ENCODE measurements at regions not wholly inside any gene's neighbourhood (a gene's known extent, or its start where the extent isn't known, plus 50 kb on each side); places are given as distances from the start of the nearest gene placed in this dataset.

GRCh38 chr20:24866008-24866407, 83.1 kb upstream of the CST7 start:
- no peaks in the 10 kb centered on the region for H3K36me3 ChIP-seq
- H3K9me3 ChIP-seq, result no peaks in the 10 kb centered on the region
- no peaks in the 10 kb centered on the region for H3K4me1 ChIP-seq
- no peak for TF ChIP-seq CTCF (IDR thresholded peaks at IDR 0.05)
- H3K9ac ChIP-seq (ENCODE audit: low read depth in 2 of 2, low read length in 2 of 2), result no peak overlapping the region
- DNase-seq, result no peak
- no peak overlapping the region for H3K27ac ChIP-seq
- no peaks in the 10 kb centered on the region for H3K27me3 ChIP-seq
- H3K4me3 ChIP-seq, result no peak overlapping the region
- intact Hi-C loops (cut with DNase I), result no loop called here

- H3K9me3 ChIP-seq, result no peaks in the 10 kb centered on the region
- intact Hi-C loops (cut with DNase I), result no loop called here
- H3K4me1 ChIP-seq, result no peaks in the 10 kb centered on the region
- no peak for TF ChIP-seq CTCF (IDR thresholded peaks at IDR 0.05)
- no peaks in the 10 kb centered on the region for H3K36me3 ChIP-seq
- H3K27ac ChIP-seq, result no peak overlapping the region
- H3K27me3 ChIP-seq, result no peaks in the 10 kb centered on the region
- DNase-seq, result no peak
- H3K9ac ChIP-seq (ENCODE audit: low read depth in 2 of 2, low read length in 2 of 2), result no peak overlapping the region
- H3K4me3 ChIP-seq, result no peak overlapping the region
Measured at GRCh38 chr20:24866742-24867141, 82.3 kb upstream of the CST7 start.

GRCh38 chr20:24867556-24867955, 81.5 kb upstream of the CST7 start:
- no peak for TF ChIP-seq CTCF (IDR thresholded peaks at IDR 0.05)
- Histone ChIP-seq H3K9ac (ENCODE audit: low read depth in 2 of 2, low read length in 2 of 2) (no peak overlapping the region), H3K27me3 (no peaks in the 10 kb centered on the region), H3K9me3 (no peaks in the 10 kb centered on the region), H3K27ac (no peak overlapping the region), H3K4me1 (no peaks in the 10 kb centered on the region), H3K36me3 (no peaks in the 10 kb centered on the region), H3K4me3 (no peak overlapping the region)
- DNase-seq, result no peak
- intact Hi-C loops (cut with DNase I), result no loop called here

- Histone ChIP-seq H3K9me3 (no peaks in the 10 kb centered on the region), H3K4me1 (no peaks in the 10 kb centered on the region), H3K36me3 (no peaks in the 10 kb centered on the region), H3K27ac (no peak overlapping the region), H3K27me3 (no peaks in the 10 kb centered on the region), H3K9ac (ENCODE audit: low read depth in 2 of 2, low read length in 2 of 2) (no peak overlapping the region), H3K4me3 (no peak overlapping the region)
- intact Hi-C loops (cut with DNase I), result no loop called here
- DNase-seq, result no peak
- TF ChIP-seq CTCF (IDR thresholded peaks at IDR 0.05), result no peak
Measured at GRCh38 chr20:24868396-24868927, 80.6 kb upstream of the CST7 start.

GRCh38 chr20:24868959-24869358, 80.1 kb upstream of the CST7 start:
- H3K36me3 ChIP-seq, result no peaks in the 10 kb centered on the region
- no peaks in the 10 kb centered on the region for H3K27me3 ChIP-seq
- TF ChIP-seq CTCF (IDR thresholded peaks at IDR 0.05), result no peak
- intact Hi-C loops (cut with DNase I), result no loop called here
- no peaks in the 10 kb centered on the region for H3K9me3 ChIP-seq
- no peak for DNase-seq
- H3K4me3 ChIP-seq, result no peak overlapping the region
- H3K4me1 ChIP-seq, result no peaks in the 10 kb centered on the region
- H3K9ac ChIP-seq (ENCODE audit: low read depth in 2 of 2, low read length in 2 of 2), result no peak overlapping the region
- no peak overlapping the region for H3K27ac ChIP-seq

- TF ChIP-seq CTCF (IDR thresholded peaks at IDR 0.05), result no peak
- Histone ChIP-seq H3K36me3 (no peaks in the 10 kb centered on the region), H3K27me3 (no peaks in the 10 kb centered on the region), H3K4me3 (no peak overlapping the region), H3K9me3 (no peaks in the 10 kb centered on the region), H3K4me1 (no peaks in the 10 kb centered on the region), H3K9ac (ENCODE audit: low read depth in 2 of 2, low read length in 2 of 2) (no peak overlapping the region), H3K27ac (no peak overlapping the region)
- DNase-seq, result no peak
- intact Hi-C loops (cut with DNase I), result no loop called here
Measured at GRCh38 chr20:24870057-24870456, 79.0 kb upstream of the CST7 start.
